ENCODE measurements at regions not wholly inside any gene's neighbourhood (a gene's known extent, or its start where the extent isn't known, plus 50 kb on each side); places are given as distances from the start of the nearest gene placed in this dataset.

DNA sequence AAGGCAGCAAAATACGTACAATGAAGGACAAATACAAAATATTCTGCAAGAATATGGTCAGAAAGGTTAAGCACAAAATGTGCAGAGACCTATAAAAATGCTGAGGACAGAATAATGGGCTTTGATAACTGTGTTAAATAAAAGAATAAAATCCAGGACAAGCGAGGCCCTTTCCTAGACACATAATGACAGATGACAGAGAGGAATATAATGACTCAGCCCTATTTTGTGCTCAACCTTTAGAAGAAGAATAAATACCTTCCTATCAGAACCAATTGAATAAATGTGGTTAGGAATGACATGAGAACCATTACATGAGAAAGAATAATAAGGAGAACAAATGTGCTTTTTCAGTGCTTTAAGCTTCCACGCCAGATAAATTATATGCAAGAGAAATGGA, 178.0 kb downstream of the TEX13C start:
- no peak for DNase-seq (ENCODE audit: low read depth)
- no peak overlapping the region for H3K4me3 ChIP-seq (ENCODE audit: low read depth, low read length)
- TF ChIP-seq, protein P1, sequence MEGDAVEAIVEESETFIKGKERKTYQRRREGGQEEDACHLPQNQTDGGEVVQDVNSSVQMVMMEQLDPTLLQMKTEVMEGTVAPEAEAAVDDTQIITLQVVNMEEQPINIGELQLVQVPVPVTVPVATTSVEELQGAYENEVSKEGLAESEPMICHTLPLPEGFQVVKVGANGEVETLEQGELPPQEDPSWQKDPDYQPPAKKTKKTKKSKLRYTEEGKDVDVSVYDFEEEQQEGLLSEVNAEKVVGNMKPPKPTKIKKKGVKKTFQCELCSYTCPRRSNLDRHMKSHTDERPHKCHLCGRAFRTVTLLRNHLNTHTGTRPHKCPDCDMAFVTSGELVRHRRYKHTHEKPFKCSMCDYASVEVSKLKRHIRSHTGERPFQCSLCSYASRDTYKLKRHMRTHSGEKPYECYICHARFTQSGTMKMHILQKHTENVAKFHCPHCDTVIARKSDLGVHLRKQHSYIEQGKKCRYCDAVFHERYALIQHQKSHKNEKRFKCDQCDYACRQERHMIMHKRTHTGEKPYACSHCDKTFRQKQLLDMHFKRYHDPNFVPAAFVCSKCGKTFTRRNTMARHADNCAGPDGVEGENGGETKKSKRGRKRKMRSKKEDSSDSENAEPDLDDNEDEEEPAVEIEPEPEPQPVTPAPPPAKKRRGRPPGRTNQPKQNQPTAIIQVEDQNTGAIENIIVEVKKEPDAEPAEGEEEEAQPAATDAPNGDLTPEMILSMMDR (conservative IDR thresholded peaks at IDR 0.05; ENCODE audit: low read depth, low read length): no peak

DNA sequence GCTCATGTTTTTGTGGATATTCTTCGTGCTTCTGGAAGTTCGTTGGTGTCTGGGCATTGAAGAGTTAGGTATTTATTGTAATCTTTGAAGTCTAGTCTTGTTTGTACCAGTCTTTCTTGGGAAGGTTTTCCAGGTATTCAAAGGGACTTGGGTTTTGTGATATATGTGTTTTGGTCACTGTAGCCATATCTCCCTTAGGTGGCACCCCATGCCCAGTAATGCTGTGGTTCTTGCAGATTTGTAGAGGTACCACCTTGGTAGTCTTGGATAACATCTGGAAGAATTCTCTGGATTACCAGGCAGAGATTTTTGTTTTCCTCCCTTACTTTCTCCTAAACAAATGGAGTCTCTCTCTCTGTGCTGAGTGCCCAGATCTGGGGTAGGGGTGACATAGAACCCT, 184.1 kb downstream of the TEX13C start:
- TF ChIP-seq, protein P1 (conservative IDR thresholded peaks at IDR 0.05; ENCODE audit: low read depth, low read length): no peak
- no peak overlapping the region for H3K4me3 ChIP-seq (ENCODE audit: low read depth, low read length)
- DNase-seq (ENCODE audit: low read depth): no peak

DNA sequence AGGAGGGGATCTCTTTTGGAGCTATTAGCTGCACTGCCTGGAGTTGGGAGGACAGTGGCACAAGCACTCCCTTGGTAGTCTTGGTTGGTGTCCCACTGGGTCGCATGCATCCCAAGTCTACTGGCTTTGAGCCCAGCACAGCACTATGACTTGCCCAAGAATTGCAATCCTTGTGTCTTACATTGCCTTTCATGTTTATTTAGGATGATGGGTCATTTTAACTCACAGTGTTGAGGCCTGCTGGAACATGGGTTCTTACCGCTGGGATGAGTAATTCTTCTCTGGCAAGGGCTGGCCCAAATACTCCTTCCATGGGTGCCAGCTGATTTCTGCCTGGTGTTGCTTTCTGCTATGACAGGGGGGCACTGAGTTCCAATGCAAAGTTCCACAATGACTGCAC, 185.5 kb downstream of the TEX13C start:
- no peak for DNase-seq (ENCODE audit: low read depth)
- TF ChIP-seq, protein P1 (conservative IDR thresholded peaks at IDR 0.05; ENCODE audit: low read depth, low read length): no peak
- H3K4me3 ChIP-seq (ENCODE audit: low read depth, low read length): no peak overlapping the region

DNA sequence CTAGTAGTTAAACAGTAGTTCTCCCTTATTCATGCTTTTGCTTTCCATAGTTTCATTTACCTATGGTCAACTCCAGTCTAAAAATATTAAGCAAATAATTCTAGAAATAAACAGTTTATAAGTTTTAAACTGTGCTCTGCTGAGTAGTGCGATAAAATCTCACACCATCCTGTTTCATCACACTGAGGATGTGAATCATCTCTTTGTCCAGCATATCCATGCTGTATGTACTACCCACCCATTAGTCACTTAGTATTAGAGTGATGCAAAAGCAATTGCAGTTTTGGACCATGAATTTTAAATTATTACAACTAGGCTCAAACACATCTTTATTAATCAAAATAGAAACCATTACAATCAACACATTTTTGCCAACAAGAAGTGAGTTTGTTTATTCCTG, 187.4 kb downstream of the TEX13C start:
- DNase-seq (ENCODE audit: low read depth): no peak
- no peak overlapping the region for H3K4me3 ChIP-seq (ENCODE audit: low read depth, low read length)
- TF ChIP-seq, protein P1 (conservative IDR thresholded peaks at IDR 0.05; ENCODE audit: low read depth, low read length): no peak

DNA sequence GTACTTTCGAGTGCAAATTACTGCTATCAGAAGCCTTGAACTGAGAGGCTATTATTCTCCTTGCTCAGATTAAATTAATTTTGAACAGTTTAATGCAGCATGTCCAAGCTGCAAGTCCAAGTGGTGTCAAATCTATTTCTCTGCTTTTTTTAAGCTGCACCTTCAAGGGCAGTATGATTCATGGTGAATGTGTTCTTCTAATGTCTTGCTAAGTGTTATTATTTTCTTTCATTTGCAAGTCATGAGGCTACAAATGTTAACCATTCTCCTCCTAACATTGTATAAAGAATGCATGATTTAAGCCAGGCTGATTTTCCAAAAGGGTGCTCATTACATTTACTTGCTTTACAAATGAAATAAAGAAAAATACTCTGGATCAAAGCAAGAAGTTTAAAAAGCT, 200.4 kb downstream of the TEX13C start:
- TF ChIP-seq, protein P1 (conservative IDR thresholded peaks at IDR 0.05; ENCODE audit: low read depth, low read length): no peak
- no peak for DNase-seq (ENCODE audit: low read depth)
- H3K4me3 ChIP-seq (ENCODE audit: low read depth, low read length): no peak overlapping the region

DNA sequence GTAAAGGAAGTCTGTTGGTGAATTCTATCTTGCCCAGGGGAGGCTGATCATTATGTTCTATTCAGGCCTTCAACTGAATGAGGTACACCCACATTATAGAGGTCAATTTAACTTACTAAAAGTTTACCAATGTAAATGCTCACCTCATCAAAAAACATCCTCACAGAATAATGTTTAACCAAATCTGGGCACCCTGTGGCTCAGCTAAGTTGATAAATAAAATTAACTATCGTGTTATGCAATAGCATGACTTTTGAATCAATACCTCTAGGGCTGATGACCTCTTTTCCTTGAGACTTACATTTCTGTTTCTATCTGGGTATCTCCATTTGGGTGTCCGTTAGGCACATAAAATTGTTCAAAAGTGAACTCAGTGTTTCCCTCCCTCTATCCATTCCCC, 203.1 kb downstream of the TEX13C start:
- TF ChIP-seq, protein P1 (conservative IDR thresholded peaks at IDR 0.05; ENCODE audit: low read depth, low read length): no peak
- DNase-seq (ENCODE audit: low read depth): no peak
- no peak overlapping the region for H3K4me3 ChIP-seq (ENCODE audit: low read depth, low read length)

DNA sequence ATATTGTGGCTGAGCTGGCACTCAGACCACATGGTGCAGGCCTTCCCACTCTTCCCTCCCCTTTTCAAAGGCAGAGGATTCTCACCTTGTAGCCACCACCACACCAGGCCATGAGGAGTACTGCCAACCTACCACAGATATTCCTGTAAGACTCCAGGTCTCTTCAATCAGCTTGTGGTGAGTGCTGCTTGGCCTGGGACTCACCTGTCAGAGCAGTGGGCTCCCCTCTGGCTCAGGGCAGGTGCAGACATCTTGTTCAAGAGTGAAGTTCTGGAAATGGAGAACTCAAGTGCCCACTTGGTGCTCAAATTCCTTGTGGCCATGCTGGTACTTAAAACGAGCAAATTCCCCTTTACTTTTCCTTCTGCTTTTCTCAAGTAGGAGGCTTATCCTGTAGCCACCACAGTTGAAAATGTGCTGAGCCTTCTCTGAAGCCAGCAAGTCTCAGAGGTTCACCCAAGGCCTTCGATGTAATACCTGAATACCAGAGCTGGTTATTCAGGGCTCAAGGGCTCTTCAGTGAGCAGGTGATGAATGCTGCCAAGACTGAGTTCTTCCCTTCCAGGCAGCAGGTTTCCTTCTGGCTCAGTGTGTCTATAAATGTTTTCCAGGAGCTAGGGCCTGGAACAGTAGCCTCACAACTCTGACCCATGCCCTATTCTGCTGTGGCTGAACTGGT, 212.9 kb downstream of the TEX13C start:
- no peak for DNase-seq (ENCODE audit: low read depth)
- TF ChIP-seq, protein P1 (conservative IDR thresholded peaks at IDR 0.05; ENCODE audit: low read depth, low read length): no peak
- H3K4me3 ChIP-seq (ENCODE audit: low read depth, low read length): no peak overlapping the region
